Lower leg skin (tissue), 3 donors: ENCODE measurements at regions not wholly inside any gene's neighbourhood (a gene's known extent, or its start where the extent isn't known, plus 50 kb on each side); places are given as distances from the start of the nearest gene placed in this dataset.

Source experiments
- POLR2A ChIP-seq, 2 donors: fragments of 450-650 bp; IDR thresholded peaks; one replicate each; pipeline ENCODE4 v1.6.1; 2016 to 2017; ENCODE audit warnings: antibody characterized with exemption in 2 of 2, mild to moderate bottlenecking in 1 of 2, moderate library complexity in 1 of 2
- TF ChIP-seq, protein P1 (sequence below), 3 donors: fragments of 450-650 bp; IDR thresholded peaks; one replicate each; pipeline ENCODE4 v1.5.1; 2016; ENCODE audit warnings: antibody characterized with exemption in 3 of 3, mild to moderate bottlenecking in 3 of 3, moderate library complexity in 2 of 3

DNA sequence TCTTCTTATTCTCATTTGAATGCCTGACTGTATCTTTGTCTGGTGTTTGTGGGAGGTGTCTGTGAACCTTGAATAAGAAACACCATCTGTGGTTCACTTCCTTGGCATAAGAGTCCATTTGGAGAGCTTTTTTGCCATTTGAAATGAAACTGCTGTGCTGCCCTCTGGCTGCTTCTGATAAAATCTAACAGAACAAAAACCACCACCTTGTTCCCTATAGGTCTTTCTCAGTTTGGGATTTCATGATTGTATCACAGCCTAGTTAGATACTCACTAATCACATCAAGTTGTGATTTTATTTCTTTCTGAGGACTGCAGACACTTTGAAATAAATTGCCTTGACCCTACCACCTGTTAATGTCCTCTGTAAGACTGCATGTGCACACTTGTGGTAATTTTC, 102.7 kb upstream of the FAM13C start:
- TF ChIP-seq, protein P1, sequence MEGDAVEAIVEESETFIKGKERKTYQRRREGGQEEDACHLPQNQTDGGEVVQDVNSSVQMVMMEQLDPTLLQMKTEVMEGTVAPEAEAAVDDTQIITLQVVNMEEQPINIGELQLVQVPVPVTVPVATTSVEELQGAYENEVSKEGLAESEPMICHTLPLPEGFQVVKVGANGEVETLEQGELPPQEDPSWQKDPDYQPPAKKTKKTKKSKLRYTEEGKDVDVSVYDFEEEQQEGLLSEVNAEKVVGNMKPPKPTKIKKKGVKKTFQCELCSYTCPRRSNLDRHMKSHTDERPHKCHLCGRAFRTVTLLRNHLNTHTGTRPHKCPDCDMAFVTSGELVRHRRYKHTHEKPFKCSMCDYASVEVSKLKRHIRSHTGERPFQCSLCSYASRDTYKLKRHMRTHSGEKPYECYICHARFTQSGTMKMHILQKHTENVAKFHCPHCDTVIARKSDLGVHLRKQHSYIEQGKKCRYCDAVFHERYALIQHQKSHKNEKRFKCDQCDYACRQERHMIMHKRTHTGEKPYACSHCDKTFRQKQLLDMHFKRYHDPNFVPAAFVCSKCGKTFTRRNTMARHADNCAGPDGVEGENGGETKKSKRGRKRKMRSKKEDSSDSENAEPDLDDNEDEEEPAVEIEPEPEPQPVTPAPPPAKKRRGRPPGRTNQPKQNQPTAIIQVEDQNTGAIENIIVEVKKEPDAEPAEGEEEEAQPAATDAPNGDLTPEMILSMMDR (IDR thresholded peaks at IDR 0.05): no peak
- TF ChIP-seq POLR2A (IDR thresholded peaks at IDR 0.05): no peak
